ENCODE measurements at regions not wholly inside any gene's neighbourhood (a gene's known extent, or its start where the extent isn't known, plus 50 kb on each side); places are given as distances from the start of the nearest gene placed in this dataset.
"Not testable (repeated sequence)": the region's sequence is repeated elsewhere in the genome, so short reads cannot be mapped to it uniquely, and the experiment has no call there.

- TF ChIP-seq ZFX (IDR thresholded peaks at IDR 0.05) (no peak), CTCF (conservative IDR thresholded peaks at IDR 0.05) (no peak)
- H3K27ac ChIP-seq: no peak overlapping the region
These were observed 471.7 kb downstream of the GASK1B start for GRCh38 chr4:157700898-157701694.

- no peak for TF ChIP-seq CTCF (conservative IDR thresholded peaks at IDR 0.05)
- no peak overlapping the region for H3K27ac ChIP-seq
These were observed 468.9 kb downstream of the GRIA2 start for GRCh38 chr4:157689476-157689875.

GRCh38 chr4:157687971-157688370, 467.4 kb downstream of the GRIA2 start:
- TF ChIP-seq ZFX (IDR thresholded peaks at IDR 0.05) (no peak), CTCF (conservative IDR thresholded peaks at IDR 0.05) (no peak)

GRCh38 chr4:157679326-157679725, 458.8 kb downstream of the GRIA2 start:
- not testable (repeated sequence) for H3K27ac ChIP-seq

More at GRCh38 chr4:157687971-157688370, 467.4 kb downstream of the GRIA2 start:
- H3K27ac ChIP-seq: no peak overlapping the region

GRCh38 chr4:157678478-157678877, 457.9 kb downstream of the GRIA2 start:
- H3K27ac ChIP-seq: no peak overlapping the region
- no peak for TF ChIP-seq ZFX (IDR thresholded peaks at IDR 0.05)
- no peak for TF ChIP-seq CTCF (conservative IDR thresholded peaks at IDR 0.05)

- no peak for TF ChIP-seq ZFX (IDR thresholded peaks at IDR 0.05)
- no peak overlapping the region for H3K27ac ChIP-seq
These were observed 454.2 kb downstream of the GRIA2 start for GRCh38 chr4:157674699-157675098.

- H3K27ac ChIP-seq: no peak overlapping the region
- TF ChIP-seq ZFX (IDR thresholded peaks at IDR 0.05) (no peak), CTCF (conservative IDR thresholded peaks at IDR 0.05) (no peak)
These were observed 447.3 kb downstream of the GRIA2 start for GRCh38 chr4:157667836-157668235.

- TF ChIP-seq CTCF (conservative IDR thresholded peaks at IDR 0.05) (no peak), ZFX (IDR thresholded peaks at IDR 0.05) (no peak)
- H3K27ac ChIP-seq: no peak overlapping the region
These were observed 444.2 kb downstream of the GRIA2 start for GRCh38 chr4:157664726-157665125.

Data from C4-2B (cell line).